ENCODE measurements at regions not wholly inside any gene's neighbourhood (a gene's known extent, or its start where the extent isn't known, plus 50 kb on each side); places are given as distances from the start of the nearest gene placed in this dataset.

DNA sequence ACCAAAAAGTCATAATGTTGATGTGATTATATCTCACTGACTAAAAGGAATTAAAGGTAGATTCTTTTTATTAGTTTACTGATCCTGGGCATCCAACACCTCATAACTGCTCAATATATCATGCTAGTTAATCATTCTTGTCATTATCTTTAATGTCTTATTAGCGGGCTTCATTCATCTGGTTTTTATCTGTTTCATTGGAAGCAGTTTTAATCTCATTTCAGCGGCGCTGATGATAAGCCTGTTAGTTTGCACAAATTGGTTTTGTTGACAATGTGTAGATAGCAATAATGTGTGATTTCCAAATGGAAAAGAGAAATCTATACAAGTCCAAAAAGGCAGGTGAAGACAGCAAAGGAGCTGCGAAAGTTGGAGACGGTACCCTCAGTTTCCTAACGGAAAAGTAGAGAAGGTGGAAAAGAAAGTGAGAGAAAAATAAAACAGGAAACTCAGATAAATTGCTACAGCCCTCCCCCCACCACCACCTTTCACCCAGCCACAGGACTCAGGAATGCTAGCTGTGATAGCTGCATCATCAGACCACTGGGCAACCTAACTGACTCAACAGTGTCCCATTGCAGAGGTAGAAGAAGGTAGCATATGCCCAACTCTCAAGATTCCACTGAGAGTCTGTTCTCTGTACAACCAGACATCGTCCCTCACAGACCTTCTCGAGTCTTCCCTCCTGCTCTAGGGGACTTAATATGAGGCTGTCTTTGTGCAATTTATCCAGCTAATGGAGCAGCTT is 241.7 kb upstream of the CAMK1G start:
- no peak for TF ChIP-seq SP1 (IDR thresholded peaks at IDR 0.05)
- no peak for TF ChIP-seq TARDBP (IDR thresholded peaks at IDR 0.05)
- TF ChIP-seq FOXM1 (IDR thresholded peaks at IDR 0.05; ENCODE audit: borderline replicate concordance): no peak
- no peak for TF ChIP-seq FOXA1 (IDR thresholded peaks at IDR 0.05)
- TF ChIP-seq ARNT (IDR thresholded peaks at IDR 0.05): no peak
